ENCODE measurements at regions not wholly inside any gene's neighbourhood (a gene's known extent, or its start where the extent isn't known, plus 50 kb on each side); places are given as distances from the start of the nearest gene placed in this dataset.

DNA sequence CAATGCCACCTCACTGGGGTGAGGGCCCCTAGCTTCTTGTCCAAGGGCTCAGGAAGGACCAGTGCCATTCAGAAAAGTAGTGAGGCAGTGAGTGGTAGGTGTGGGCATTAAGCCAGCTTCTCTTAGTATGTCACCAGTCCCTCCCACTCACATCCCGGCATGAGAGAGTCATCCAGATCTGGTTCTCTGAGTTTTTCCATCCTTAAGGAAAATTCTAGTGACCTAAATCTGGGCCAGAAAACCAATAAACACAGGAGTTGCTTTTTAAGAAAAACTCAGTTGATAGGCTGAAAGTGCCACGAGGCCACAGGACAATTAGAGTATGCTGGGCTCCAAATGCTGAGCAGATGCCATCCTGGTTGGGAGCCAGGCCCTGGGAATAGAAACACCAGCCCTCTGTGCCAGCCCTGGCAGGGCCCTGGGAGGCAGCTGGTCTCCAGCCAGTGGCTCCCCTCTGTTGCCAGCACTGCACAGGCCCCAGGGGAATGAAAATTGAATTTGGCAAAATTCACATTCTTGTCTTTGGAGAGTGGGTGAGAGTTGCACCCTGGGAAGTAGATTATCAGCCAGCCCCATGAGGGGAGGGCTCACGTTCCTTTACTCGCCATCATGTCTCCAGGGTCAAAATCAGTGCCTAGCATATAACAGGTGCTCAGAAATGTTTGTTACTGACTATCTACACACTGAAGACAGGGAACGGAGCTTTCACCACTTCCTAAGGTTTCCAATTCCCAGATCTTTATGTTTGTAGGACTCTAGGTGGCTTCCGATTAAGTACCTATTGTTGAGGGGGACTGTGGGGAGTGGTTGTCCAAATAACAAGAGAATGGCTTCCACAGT, 52.8 kb downstream of the FAM43A start:
- DNase-seq: peak in 54 of 56 donors; percentile 5 to 92 (median 74)

DNA sequence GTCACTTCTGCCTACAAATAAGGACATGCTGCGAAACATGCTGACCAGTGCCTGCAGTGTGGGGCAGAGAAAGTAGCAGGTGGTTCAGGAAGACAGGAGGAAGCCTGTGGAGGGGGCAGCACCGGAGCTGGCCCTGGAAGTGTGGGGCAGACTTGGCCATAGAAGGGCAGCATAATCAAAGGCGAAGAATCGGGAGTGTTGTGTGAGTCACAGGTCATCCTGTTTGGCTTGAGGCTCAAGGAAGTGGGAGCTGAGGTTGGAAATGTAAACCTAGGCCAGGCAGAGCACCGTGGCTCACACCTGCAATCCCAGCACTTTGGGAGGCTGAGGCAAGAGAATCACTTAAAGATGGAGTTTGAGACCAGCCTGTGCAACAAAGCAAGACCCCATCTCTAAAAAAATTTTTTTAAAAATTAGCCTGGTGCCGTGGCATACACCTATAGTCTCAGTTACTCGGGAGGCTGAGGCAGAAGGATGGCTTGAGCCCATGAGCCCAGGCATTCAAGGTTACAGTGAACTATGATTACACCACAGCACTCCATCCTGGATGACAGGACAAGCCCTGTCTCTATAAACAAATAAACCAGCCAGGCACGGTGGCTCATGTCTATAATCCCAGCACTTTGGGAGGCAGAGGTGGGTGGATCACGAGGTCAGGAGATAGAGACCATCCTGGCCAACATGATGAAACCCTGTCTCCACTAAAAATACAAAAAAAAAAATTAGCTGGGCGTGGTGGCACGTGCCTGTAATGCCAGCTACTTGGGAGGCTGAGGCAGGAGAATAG, 54.0 kb downstream of the FAM43A start:
- DNase-seq: no peak

DNA sequence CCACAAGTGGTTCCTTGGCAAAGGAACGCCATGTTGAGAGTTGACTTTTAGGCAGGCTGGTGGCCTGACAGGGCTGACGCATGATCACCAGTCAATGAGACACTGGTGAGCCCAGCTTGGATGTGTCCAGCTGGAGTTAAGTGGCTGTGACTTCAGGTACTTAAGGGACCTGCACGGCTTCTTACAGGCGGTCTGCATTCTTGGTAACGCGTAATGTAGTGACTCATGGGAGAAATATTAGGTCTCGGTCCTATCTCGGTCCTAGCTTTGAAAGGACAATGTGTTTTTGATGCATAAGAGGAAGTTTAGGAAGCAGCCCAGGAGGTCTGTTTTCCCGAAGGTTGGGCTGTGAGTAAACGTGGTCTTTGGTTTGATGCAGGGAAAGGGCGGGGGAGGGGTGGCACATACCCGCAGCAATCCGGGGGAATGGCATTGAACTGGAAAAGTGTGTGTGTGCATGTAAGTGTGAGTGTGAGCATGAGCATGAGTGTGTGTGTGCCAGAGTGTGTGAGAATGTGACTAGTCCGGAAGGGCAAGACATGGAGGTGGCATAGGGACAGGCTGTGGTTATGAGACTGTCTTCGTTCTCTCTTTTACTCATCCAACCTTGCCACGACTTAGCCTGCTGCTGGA, 55.3 kb downstream of the FAM43A start:
- DNase-seq: no peak

DNA sequence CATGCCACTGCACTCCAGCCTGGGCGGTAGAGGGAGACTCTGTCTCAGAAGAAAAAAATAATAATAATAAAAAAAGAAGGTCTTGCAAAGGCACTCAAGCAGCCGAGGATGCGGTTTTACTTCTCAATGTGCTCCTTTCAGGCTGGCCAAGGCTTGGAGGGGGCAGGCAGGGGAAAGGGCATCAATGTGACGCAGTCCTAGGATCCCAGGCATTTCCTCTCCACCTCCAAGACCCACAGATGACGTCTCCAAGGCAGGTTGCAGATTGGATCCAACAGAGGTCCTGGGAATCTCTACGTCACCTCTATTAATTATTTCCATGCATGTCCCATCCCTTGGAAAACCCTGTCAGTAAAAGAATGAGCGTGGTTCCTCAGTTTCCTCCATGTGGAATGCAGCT, 56.2 kb downstream of the FAM43A start:
- DNase-seq: no peak

DNA sequence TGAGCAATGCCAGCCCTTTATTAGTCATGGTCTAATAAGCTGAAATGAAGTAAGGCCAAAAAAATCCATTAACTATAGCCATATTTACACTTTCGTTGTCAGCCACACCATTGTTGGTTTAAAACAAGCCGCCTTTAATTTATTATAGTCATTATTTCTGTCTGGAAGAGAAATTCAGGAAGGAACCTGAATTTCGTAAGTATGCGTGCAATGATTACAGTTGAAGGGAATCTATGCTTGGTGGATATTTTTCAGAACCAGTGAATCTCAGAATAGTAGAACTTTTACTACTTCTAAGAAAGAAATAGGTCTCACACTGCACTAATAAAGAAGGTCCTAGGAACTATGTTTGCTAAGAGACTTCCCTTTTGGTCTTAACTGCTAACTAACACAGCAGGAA, 59.1 kb downstream of the FAM43A start:
- DNase-seq: no peak

DNA sequence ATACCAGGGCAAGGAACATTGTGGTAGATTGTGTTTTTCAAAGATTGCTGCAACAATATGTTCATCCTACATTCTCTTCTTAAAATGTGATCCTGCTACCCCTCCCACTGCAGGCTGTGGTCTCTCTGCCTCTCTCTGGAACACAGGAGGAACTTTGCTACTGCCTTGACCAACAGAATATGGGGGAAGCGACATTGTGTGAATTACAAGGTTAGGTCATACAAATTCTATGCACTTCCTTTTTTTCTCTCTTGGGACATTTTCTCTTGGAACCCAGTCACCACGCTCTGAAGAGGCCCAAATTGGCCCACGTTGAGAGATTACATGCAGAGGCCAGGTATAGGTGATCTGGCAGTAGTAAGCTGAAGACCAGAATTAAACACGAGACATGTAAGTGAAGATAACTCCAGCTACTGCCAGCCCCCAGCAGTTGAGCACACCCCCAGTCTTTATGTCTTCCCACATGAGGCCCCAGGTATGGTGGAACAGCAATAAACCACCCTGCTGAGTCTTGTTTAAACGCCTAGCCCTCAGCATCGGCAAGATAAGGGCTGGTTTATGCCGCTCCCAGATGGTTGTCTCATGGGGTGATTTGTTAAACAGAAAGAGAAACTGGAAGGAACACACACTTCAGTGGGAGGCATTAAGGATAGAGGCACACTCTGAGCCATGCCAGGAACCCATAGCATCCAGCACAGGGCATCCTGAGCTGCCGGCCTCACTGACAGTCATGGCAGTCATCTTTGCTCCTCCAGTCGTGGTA, 59.9 kb downstream of the FAM43A start:
- no peak for DNase-seq

DNA sequence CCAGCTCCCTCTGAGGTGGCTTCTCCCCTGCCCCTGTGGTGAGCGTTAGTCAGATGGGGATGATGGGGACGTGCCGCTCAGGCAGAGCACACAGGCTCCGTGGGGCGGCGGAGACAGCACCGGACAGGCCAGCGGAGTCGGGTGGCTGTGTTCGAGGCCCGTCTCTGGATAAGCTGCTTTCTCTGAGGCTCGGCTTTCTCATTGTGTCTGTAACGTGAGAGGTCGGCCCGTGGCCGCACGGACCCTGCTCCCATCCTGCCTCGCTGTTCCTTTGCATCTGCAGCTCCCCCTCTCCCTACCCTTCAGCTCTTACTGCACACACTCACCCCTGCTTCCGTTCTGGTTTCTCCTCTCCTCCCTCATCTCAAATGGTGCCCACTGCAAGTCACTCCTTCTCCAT, 62.5 kb downstream of the FAM43A start:
- DNase-seq: no peak

DNA sequence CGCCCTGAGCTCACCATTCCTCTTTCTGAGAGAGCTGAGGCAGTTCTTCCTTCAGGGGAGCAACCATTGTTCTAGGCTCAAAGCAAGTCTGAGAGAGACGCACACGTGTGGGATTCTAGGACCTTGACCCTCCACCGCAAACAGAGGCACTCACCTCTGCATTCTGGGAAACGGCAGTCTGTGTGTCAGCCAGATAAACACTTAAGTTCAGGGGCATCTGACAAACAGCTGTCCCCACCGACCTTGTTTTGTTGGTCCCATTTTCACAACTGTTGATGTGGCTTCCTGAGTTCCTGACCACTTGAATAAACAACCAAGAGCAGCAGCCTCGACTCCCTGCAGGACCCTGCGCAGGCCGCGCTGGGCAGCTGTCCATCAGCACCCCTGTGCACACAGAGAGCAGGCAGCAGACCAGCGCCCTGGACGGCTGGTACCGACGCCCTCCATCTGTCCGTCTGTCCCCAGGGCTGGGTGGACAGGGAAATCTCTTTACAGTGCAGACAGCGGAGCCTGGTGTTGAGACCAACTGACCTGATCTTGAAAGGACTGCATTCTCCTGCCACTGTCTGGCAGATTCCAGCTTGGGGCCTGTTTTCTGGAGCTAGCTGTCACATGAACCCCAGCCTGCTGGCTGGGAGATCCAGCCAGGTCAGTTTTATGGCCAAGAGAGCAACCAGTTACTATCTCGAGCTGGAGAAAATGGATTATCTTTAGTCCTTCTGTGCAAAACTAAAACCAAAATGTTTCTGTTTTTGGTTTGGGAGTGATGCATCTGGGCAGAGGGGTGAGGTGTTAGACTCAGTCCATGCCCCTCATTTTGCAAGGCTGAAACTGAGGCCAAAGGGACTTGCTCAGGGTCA, 64.2 kb downstream of the FAM43A start:
- no peak for DNase-seq

DNA sequence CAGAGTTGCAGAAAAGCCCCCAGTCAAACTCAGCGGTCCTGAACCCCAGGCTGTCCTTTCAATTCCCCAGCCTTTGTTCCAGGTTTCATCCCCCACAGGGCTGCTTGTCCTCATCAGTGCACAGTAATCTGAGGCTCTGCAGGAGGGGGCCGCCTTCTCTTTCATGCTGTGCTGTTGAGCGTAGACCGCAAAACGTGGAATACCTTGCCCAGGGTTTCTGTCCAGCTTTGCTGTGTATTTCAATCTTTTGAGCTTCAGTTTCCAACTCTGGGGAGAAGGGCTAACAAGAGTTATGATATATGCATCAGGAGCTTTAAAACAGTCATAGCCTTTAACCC, 64.8 kb downstream of the FAM43A start:
- no peak for DNase-seq

DNA sequence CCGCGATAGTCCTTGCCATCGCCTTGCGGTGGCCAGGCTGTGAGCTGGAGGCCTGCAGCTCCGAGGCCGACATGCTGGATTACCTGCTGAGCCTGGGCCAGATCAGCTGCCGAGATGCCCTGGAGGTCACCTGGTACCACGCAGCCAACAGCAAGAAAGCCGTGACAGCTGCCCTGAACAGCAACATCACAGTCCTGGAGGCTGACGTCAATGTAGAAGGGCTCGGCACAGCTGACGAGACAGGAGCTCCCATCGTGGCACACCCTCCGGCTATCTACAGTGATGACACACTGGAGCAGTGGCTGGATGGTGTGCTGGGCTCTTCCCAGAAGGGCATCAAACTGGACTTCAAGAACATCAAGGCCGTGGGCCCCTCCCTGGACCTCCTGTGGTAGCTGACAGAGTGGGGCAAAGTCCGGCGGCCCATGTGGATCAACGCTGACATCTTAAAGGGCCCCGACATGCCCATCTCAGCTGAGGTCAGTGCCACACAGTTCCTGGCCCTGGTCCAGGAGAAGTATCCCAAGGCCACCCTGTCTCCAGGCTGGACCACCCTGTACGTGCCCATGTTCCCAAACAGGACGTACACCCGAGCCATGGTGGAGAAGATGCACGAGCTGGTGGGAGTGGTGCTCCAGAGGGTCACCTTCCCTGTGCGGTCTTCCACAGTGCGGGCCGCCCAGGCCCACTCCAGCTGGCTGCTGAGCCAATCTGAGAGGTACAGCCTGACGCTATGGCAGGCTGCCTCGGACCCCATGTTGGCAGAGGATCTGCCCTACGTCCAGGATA, 70.2 kb downstream of the FAM43A start:
- no peak for DNase-seq

DNA sequence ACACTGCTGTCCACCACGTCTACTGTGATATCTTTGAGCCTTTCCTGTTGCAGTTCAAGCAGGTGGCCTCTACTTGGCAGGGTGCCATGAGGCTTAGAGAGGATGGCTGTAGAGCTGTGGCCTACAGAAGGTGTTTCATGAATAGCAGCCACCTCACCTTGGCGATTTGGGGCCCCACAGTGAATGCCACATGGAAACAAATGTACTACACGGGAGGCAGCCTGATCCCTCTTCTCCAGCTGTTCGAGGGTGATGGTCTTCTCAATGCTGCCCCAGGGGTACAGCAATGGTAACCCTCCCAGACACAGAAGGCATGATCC, 70.7 kb downstream of the FAM43A start:
- DNase-seq: peak in 1 of 56 donors; percentile 28

DNA sequence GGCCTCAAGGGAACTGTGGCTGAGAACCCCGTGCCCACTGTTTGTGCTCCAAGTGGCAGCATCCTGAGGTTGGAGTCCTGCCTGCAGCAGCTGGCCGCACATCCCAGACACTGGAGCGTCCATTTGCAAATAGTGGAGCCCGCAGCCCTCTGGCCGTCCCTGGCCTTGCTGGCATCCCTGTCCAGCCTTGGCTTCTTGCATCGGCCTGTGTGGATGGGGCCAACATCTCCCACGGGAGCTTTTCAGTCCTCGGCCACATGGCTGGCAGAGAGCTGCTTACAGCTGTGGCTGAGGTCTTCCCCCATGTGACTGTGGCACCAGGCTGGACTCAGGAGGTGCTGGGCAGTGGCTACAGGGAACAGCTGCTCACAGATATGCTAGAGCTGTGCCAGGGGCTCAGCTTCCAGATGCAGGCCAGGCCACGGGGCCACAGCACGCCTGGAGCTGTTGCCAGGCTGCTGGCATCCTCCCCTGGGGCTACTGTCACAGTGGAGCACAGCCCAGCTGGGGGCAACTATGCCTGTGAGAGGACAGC, 71.2 kb downstream of the FAM43A start:
- DNase-seq: peak in 55 of 56 donors; percentile 27 to 99 (median 90)

DNA sequence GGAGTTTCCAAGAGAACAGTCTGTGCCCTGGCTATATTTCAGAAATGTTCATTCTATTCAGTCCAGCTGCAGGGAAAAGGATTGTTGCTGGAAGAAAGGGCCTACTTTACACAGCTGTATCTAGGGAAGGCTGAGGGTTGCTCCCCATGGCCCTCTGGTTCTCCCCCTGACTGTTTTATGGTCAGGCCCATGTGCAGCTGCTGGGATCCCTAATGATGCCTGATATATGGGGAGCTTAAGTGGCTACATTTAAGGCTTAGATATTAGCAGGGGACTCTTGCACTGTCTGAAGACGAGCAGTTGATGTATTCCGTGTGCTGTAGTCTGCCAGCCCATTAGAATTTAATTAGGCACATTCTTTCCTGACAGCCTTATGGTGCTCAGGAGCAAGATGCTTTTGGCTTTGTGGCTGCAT, 72.0 kb downstream of the FAM43A start:
- DNase-seq: peak in 16 of 56 donors; percentile 6 to 61 (median 24)

DNA sequence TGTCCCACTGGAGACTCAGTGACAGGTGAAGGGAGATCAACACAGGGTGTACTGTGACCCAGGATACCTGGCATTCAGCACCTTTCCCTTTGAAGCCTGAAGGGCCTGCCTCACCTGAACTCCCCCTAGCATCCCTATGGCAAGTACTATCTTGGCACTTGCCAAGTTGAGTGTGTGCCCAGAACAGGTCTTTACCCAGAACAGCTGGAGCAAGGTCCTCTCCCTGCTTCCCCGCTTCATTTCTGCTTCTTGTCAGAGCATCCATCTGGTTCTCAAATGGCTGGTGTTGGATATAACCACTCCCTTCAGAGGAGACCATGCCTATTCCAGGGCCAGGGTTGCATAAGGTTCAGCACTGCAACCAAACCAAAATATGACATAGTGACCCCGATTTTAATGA, 73.0 kb downstream of the FAM43A start:
- no peak for DNase-seq

DNA sequence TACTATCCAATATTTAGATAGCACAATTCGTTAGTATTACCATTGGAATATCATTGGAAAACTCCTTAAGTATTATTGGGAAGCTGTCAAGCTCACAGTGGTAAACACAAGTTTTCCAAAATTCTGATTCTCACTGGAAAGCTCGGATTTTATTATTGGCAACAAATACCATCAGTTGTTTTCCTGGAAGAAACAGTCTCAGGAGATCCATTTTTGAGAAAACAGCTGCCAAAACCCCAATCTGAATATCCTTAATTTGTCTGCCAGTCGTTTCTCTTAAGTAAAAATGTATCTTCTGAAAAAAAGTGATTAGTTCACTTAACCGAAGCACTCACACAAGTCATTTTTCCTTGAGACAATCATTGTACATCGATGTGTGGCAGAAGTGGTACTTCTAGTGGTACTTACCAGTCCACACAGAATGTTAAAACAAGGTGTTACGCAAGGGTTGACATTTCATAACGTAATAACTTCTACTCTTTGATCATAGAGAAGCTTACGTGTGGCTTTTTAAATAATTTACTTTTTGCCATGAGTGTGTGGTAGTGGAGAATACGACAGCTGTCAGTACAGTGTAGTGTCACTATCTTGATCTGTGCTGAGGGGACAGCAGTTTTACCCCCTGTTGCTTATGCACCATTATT, 74.9 kb downstream of the FAM43A start:
- no peak for DNase-seq

DNA sequence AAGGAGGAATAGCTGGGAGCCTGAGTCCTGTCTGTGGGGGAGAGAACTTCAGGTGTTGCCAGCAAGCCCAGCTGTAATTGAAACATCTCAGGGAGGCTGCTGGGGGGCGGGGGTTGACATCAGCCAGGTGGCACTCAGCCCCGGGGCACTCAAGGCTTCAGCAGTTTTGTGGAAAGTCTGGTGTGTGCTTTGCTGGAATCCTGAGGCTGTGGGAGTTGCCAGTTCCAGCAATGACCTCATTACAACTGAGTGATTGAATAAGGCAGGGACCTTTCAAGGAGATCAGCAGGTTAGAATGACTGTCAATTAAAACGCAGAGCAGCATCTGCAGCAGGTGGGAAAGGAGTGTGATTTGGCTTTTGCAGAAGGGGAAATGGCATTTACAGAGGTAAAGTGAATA, 75.7 kb downstream of the FAM43A start:
- DNase-seq: peak in 1 of 56 donors; percentile 7

DNA sequence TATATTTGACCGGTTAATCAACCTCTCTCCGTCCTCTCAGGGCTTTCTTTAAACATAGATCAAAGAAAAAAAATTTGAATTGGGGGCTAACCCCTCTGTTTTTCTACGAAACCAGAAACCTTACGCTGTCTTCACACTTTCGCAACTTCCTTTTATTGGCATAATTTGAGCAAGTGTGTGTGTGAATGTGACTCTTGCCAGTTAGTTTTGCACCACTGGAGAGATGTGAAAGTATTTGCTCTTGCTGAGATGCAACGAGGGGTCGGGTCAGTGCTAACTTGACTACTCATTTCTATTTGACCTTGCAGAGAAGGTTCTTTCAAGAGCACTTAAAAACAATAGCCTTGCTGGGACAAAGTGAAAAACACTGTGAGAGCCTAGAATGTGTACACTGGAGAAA, 81.2 kb downstream of the FAM43A start:
- no peak for DNase-seq

DNA sequence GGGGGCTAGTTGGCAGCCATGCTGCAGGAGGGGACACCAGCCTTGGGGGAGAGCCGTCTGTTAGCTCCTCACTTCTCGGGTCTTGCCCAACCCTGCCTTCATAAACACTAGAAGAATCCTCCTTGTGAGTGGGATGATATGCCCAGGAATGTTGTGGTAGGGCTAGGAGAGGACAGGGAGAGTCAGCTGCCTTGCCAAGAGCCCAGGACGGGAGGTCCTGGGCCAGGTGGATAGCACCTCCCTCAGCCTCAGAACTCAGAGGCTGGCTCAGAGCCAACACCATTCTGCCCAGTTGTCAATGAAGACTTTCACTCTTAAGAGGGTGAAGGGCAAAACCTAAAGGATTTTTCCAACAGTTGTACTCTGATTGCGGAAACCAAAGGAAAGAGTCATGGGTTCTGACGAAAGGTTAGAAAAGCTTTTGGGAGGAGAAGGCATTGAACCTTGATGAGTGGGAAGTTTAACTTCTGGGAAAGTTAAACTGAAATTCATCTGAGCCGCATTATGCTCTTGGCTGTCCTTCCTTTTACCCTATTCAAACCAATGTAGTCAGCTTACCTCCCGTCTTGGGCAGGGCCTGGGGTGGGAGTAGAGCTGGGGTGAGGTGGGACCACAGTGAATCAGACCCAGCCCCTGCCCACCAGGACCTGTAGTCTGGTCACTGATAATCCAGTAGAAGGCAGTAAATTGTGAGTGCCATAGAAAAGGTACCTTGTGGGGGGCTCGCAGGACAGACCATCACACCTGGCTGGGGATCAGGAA, 81.9 kb downstream of the FAM43A start:
- no peak for DNase-seq

Measured in amygdala (tissue), 56 donors.